Adrenal gland (tissue), 9 donors: ENCODE measurements at regions not wholly inside any gene's neighbourhood (a gene's known extent, or its start where the extent isn't known, plus 50 kb on each side); places are given as distances from the start of the nearest gene placed in this dataset.

ENCODE experiments used
- DNase-seq, 7 donors: peaks; one replicate each; pipeline ENCODE4 v3.0.0-alpha.2; 2019 to 2020
- H3K27ac ChIP-seq, 5 donors: fragments of 200-600 bp; sonication (generic) in 4 of 5; 1 replicate in 3 of 5; 2 replicates in 2 of 5; pipeline versions ENCODE4 v1.5.1 to v1.8.0; 2016 to 2020; ENCODE audit warnings: mild to moderate bottlenecking in 1 of 5
- H3K27me3 ChIP-seq: fragments of 200-600 bp; 2 replicates; pipeline ENCODE4 v1.8.0; 2021
- H3K36me3 ChIP-seq, 2 donors: fragments of 200-600 bp; replicated peaks in 1 of 2; 1 replicate in 1 of 2; 2 replicates in 1 of 2; pipeline versions ENCODE4 v1.5.1 to v1.8.0; 2018 to 2022
- H3K4me1 ChIP-seq, 2 donors: fragments of 200-600 bp; replicated peaks in 1 of 2; 1 replicate in 1 of 2; 2 replicates in 1 of 2; pipeline versions ENCODE4 v1.5.1 to v1.8.0; 2018 to 2021
- H3K4me3 ChIP-seq, 4 donors: fragments of 200-600 bp; sonication (generic) in 3 of 4; one replicate each; pipeline ENCODE4 v1.5.1; 2016 to 2018
- H3K9me3 ChIP-seq, 3 donors: fragments of 200-600 bp; sonication (generic) in 1 of 3; replicated peaks in 1 of 3; 1 replicate in 2 of 3; 2 replicates in 1 of 3; pipeline versions ENCODE4 v1.5.1 to v1.8.0; 2016 to 2021
- POLR2A ChIP-seq, 2 donors: fragments of 450-650 bp; IDR thresholded peaks; one replicate each; pipeline ENCODE4 v1.6.1; 2017; ENCODE audit warnings: antibody characterized with exemption in 2 of 2, mild to moderate bottlenecking in 2 of 2, moderate library complexity in 1 of 2
- WGBS, 4 donors: extraction: QIAGEN DNeasy Blood & Tissue Kit in 2 of 4; methylation state at CpG; one replicate each; pipeline versions ENCODE4 v1.1.5 to v1.1.7; 2013 to 2017; 5-methylcytosine and 5-hydroxymethylcytosine counted together
- intact Hi-C, 2 donors: fragments of 100-400 bp; cut with DNase I; formaldehyde crosslinking; loops; one replicate each; pipeline versions ENCODE4 v1.14.1 to v1.15.0; 2022 to 2023
- TF ChIP-seq, protein P1 (sequence below), 6 experiments: fragments of 450-650 bp in 4 of 6; fragments of 200-600 bp in 2 of 6; sonication (generic) in 1 of 6; IDR thresholded peaks; 1 replicate in 5 of 6; 2 replicates in 1 of 6; pipeline versions ENCODE4 v1.5.1 to v1.8.0; 2016 to 2021; ENCODE audit warnings: antibody characterized with exemption in 6 of 6, mild to moderate bottlenecking in 2 of 6, moderate library complexity in 1 of 6
- donor health status: healthy with polysubstance abuse.
- donor health status: Bipolar disorder and iron deficiency.
- donor health status: DM: yes; HTN: yes; CAD: no.
- donor health status: DM: no; HTN: no; CAD: no.
- donor health status: DM: no; HTN: no; CAD: no.

DNA sequence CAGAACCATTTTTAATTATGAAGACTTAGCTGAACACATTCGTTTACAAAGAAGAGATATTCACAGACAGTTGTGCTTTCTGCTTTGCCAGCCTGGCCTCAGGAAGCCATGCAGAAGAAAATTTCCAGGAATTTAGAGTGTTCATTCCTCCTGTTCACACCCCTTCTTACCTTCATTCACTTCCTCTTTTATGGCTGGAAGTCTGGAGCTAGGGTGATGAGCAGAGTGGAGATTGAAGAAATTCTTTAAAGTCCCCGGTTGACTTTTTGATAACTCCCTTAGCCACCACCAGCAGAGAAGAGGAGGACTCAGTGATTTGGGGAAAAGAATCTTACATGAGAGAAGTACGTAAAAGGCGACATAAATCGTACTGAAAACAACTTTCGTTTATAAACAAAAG lies 263.6 kb upstream of the TSHZ3 start:
- WGBS, 4 donors: 85 to 88% (median 86%) methylated on average over 6 of the region's 6 CpGs

DNA sequence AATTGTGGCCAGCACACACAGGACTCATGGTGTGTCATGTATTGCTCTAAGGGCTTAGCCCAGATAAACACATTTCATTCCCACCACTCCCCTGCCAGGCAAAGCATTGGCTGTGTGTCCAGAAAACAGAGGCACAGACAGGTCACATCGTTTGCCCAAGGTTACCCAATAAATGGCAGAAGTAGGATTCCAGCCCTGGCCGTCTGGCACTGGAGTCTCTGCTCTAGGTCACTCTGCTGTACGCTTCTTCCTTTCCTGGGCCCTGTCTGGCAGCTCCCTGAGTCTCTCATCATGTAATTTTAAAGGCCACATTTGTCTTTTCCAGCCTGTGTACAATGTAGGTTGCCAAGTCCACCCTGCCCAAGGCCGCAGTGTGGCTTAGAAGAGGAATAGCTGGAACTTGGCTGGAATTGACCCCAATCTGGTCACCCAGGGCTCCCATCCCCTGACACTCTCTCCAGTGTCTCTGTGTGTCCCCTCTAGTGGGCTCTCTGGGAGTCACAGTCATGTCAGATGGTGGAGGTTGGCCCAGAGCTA lies 264.5 kb upstream of the TSHZ3 start:
- intact Hi-C loops: no loop called here
- Histone ChIP-seq H3K4me1 (no peaks in the 10 kb centered on the region), H3K27me3 (no peaks in the 10 kb centered on the region), H3K9me3 (no peaks in the 10 kb centered on the region), H3K27ac (peak overlapping the region in 3 of 5 donors; percentile 22 to 31 (median 30)), H3K4me3 (no peak overlapping the region), H3K36me3 (no peaks in the 10 kb centered on the region)
- peak; percentile 43 to 87 (median 78) for DNase-seq
- 39 to 72% (median 45%) methylated on average over 4 of the region's 4 CpGs for WGBS, 4 donors
- TF ChIP-seq, protein P1, sequence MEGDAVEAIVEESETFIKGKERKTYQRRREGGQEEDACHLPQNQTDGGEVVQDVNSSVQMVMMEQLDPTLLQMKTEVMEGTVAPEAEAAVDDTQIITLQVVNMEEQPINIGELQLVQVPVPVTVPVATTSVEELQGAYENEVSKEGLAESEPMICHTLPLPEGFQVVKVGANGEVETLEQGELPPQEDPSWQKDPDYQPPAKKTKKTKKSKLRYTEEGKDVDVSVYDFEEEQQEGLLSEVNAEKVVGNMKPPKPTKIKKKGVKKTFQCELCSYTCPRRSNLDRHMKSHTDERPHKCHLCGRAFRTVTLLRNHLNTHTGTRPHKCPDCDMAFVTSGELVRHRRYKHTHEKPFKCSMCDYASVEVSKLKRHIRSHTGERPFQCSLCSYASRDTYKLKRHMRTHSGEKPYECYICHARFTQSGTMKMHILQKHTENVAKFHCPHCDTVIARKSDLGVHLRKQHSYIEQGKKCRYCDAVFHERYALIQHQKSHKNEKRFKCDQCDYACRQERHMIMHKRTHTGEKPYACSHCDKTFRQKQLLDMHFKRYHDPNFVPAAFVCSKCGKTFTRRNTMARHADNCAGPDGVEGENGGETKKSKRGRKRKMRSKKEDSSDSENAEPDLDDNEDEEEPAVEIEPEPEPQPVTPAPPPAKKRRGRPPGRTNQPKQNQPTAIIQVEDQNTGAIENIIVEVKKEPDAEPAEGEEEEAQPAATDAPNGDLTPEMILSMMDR (IDR thresholded peaks at IDR 0.05): peak in 3 of 6 experiments; percentile 9 to 39 (median 29)
- no peak for TF ChIP-seq POLR2A (IDR thresholded peaks at IDR 0.05)

More for the DNA sequence above, 263.6 kb upstream of the TSHZ3 start:
- H3K27me3 ChIP-seq: no peaks in the 10 kb centered on the region
- no peaks in the 10 kb centered on the region for H3K4me1 ChIP-seq
- no peak overlapping the region for H3K4me3 ChIP-seq
- intact Hi-C loops: no loop called here
- no peak overlapping the region for H3K27ac ChIP-seq
- no peak for DNase-seq
- TF ChIP-seq, protein P1 (IDR thresholded peaks at IDR 0.05): no peak
- TF ChIP-seq POLR2A (IDR thresholded peaks at IDR 0.05): no peak
- H3K9me3 ChIP-seq: no peaks in the 10 kb centered on the region
- H3K36me3 ChIP-seq: no peaks in the 10 kb centered on the region

DNA sequence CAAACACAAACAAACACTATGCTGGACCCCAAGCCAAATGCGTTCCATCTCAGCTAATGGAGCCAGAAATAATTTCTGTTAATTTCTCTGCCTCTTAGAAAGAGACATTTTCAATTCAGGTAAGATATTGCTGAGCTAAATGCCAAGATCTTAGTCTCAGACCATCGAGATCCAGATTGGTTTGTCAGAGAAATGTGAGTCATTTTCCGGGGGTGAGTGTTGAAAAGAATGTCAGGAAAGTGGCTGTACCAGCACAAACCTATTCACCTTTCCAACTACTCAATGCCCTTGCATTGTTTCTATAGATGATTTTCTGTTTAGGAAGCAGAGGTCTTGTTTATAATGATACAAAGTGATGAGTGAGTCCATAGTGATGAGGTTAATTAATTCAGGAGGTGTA lies 266.8 kb upstream of the TSHZ3 start:
- Histone ChIP-seq H3K9me3 (no peaks in the 10 kb centered on the region), H3K27ac (no peak overlapping the region), H3K36me3 (no peaks in the 10 kb centered on the region), H3K27me3 (no peaks in the 10 kb centered on the region), H3K4me1 (no peaks in the 10 kb centered on the region), H3K4me3 (no peak overlapping the region)
- intact Hi-C loops: no loop called here
- DNase-seq: no peak
- WGBS, 4 donors: 55 to 74% (median 61%) methylated on average over 3 of the region's 3 CpGs
- TF ChIP-seq POLR2A (IDR thresholded peaks at IDR 0.05): no peak
- TF ChIP-seq, protein P1 (IDR thresholded peaks at IDR 0.05): no peak

GRCh38 chr19:31617010-31617585 lies 267.9 kb upstream of the TSHZ3 start:
- TF ChIP-seq POLR2A (IDR thresholded peaks at IDR 0.05): no peak
- TF ChIP-seq, protein P1 (IDR thresholded peaks at IDR 0.05): no peak
- Histone ChIP-seq H3K9me3 (no peaks in the 10 kb centered on the region), H3K27me3 (no peaks in the 10 kb centered on the region), H3K27ac (no peak overlapping the region), H3K4me3 (no peak overlapping the region), H3K4me1 (no peaks in the 10 kb centered on the region), H3K36me3 (no peaks in the 10 kb centered on the region)
- intact Hi-C loops: no loop called here
- DNase-seq: no peak
- WGBS, 4 donors: 74 to 100% (median 78%) methylated on average over 3 to 4 of the region's 4 CpGs
